ENCODE measurements at regions not wholly inside any gene's neighbourhood (a gene's known extent, or its start where the extent isn't known, plus 50 kb on each side); places are given as distances from the start of the nearest gene placed in this dataset.
"Not testable (repeated sequence)": the region's sequence is repeated elsewhere in the genome, so short reads cannot be mapped to it uniquely, and the experiment has no call there.

DNA sequence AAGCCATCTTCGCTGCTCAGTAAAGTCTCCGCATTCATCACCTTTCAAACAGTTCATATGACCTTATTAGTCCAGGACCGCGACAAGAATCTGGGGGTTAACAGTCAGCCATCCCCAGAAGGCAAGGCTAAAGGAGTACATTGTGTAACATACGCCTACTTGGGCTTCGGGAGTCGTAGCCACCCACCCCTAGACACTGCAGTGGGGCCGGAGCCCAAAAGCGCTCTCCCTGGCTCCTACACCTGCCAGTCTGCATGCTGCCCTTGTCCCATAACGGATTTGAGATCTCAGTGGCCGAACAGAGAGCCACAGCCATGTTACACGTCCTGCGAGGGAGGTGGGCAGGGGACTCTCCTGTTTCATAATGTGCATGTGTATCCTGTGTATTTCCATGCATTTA is 1405.5 kb downstream of the GRIK2 start:
- DNase-seq: no peak

DNA sequence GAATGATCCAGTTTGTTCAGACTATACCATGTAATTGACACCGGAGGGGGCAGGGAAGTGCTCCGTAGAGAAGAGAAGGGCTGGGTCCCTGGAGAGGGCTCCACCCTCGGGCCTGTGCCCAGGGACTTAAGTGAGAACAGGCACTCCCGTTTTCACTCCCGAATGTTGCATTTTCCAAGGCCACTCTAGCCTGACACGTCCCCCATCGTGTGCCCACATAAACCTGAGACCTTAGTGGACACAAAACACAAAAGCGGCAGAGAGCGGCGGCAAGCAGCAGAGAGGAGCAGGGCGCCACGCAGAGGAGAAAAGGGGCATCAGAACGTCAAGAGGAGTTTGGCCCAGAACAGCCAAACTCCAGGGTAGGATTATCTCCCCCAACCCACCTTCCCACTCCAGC is 1405.1 kb downstream of the GRIK2 start:
- DNase-seq: no peak

DNA sequence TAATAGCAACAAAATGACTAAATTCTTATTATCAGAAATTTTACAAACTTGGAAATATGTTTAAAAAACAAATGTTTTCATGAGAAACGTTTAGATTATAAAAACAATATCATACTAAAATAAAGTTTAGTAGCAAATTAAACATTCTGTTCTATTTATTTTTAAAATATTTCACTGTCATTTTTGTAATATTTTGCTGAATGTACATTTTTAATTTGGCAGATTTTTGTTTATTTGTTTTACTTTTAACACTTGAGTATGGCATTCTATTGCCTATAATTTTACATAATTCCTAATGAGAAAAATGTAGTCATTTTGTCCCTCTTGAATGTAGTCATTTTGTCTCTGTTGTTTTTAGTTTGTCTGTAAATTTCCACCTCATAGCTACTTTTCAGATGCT is 1400.2 kb downstream of the GRIK2 start:
- no peak for DNase-seq

DNA sequence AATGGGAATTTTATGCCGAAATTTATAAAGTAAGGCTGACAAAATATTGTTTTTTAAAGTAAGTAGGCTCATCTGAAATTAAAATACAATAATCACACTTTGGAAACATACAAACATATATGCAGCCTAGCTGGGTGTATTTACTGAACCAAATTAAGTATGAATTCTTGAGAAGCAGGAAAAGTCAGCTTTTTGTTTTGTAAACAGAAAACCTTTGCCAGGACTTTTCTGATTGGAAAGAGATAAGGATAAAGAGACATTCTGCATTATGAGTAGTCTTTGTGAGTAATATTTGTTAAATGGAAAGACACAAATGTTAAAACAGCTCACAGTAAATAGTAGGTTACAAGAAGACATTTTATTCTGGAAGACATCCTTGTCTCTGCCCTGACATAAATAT is 1380.8 kb downstream of the GRIK2 start:
- no peak for DNase-seq

DNA sequence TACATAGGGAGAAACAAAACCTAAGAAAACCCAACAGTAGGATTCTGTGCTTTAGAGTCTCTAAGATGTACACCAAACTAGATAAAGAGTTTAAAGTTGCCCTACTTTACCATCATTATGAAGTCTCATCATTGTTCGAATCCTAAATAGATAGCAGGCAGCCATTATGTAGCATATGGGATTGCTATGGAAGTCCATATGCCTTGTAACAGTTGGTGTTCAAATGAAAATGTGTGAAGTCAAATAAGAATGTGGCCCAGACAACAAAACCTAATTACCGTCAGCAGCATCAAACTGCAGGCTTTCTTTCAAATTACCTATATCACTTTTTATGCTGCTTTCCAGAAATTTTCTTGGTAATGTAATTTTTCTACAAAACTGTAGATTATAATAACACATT is 1380.1 kb downstream of the GRIK2 start:
- no peak for DNase-seq

DNA sequence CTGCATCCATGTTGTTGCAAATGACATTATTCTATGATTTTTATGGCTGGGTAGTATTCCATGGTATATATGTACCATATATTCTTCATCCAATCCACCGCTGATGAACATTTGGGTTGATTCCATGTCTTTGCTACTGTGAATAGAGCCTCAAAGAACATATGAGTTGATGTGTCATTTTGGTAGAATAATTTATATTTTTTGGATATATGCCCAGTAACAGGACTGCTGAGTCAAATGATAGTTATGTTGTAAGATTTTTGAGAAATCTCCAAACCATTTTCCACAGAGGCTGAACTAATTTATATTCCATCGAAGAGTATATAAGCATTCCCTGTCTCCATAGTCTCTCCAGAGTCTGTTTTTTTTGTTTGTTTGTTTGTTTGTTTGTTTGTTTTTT is 1373.5 kb downstream of the GRIK2 start:
- DNase-seq: no peak

DNA sequence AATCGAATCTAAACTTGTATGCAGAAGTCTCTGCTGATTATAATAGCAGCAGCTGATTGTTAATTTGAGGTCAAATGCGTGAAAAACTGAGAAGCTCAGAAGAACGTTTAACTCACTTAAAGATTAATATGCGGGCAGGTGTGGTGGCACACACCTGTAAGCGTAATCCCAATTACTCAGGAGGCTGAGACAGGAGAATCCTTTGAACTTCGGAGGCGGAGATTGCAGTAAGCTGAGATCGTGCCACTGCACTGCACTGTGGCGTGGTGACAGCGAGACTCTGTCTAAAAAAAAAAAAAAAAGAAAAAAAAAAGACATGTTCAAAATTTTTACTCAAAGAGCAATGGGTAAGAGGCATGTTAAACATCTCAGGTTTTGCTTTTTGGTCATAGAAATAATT is 1370.8 kb downstream of the GRIK2 start:
- no peak for DNase-seq

DNA sequence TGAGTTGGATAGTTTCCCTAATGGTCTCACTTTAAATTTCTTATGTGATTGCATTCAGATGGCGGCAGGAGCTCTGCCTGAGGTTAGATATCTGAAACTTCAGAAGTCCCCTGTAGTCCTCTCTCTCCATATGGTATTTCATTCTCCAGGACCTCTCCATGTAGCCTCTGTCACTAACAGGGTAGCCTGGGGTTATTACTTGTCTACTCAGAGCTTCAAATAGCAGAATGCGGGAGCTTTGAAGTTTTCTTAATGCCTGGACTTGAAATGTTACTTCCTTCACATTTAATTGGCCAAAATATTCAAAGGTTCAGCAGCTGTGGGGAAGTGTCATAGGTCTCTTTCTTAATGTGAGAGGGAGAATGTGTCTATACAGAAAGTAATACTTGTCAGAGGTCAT is 1370.4 kb downstream of the GRIK2 start:
- DNase-seq: no peak

DNA sequence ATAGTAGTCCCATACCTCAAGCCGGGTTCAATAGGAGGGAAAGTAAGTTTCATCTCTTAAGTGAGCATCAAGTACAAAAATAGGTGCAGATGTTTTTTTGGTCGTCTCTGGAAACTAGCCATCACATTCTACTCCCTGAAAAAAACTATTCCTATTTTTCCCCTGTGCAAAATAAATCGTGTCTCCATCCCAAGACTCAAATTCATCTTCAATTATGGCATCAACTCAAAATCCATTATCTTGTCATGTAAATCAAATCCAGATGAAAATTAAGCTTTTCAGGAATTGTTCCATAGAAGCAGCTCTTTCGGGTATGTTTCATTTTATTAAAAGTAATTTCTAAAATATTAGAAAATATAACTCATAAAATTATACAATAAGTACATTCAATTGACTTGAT is 1368.4 kb downstream of the GRIK2 start:
- no peak for DNase-seq

DNA sequence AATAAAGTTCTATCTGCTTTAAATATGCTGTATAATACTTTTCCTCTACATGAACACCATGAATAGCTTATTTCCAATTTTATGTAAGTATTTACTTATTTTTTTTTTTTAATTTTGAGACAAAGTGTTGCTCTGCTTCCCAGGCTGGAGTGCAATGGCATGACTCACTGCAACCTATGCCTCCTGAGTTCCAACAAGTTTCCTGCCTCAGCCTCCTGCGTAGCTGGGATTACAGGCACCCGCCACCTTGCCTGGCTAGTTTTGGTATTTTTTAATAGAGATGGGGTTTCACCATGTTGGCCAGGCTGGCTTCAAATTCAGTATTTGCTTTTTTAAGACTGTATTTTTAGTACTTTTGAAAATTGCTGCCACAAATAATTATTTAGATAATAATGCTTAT is 1365.9 kb downstream of the GRIK2 start:
- DNase-seq: no peak

DNA sequence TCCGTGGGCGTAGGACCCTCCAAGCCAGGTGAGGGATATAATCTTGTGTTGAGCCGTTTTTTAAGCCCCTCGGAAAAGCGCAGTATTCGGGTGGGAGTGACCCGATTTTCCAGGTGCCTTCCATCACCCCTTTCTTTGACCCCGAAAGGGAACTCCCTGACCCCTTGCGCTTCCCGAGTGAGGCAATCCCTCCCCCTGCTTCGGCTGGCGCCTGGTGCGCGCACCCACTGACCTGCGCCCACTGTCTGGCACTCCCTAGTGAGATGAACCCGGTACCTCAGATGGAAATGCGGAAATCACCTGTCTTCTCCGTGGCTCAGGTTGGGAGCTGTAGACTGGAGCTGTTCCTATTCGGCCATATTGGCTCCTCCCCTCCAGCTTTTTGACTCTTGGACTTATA is 1365.0 kb downstream of the GRIK2 start:
- peak in 1 of 58 donors; percentile 0 for DNase-seq

DNA sequence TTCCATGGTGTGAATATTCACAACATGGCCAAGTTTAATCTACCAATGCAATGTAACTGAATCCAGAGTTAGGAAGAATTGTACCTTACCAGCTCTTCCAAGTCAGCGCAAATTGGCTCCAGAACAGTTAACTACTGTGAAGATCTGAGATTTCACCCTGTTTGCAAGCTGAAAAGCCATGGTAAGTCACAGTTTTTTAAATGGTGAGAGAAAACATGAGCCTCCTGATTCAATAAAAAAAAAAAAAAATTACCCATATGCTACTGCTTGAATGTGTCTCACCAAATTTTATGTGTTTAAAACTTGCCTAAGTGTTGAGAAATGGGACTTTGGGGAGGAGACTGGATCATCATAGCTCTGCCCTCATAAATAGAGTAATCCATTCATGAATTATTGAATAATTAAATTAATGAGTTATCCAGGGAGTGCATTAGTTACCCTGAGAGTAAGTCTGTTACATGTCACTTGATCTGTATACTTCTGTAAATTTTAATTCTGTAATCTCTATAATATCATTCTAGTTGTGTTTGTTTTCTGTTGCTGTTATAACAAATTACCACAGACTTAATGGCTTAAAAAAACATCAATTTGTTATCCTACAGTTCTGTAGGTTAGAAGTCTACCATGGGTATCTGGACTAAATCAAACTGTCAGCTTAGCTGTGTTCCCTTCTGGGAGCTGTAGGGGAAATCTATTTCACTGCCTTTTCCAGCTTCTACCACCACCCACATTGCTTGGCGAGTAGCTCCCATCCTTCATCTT is 1355.9 kb downstream of the GRIK2 start:
- no peak for DNase-seq

DNA sequence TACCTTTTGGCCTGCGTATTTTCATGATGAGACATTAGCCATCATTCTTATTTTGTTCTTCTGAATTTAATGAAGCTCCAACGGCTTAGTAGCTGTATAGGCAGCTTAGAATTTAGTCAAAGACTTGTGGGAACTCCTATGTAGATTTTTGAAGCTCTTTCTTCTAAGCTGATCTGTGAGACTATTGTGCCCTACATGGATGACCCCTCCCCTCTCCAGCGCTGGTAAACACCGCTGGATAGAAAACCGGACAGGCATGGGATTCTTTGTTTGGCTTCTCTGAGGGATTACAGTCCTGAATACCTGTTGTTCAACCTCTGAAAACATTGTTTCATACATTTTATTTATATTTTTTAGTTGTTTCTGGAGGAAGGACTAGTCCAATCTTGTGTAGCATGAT is 1353.4 kb downstream of the GRIK2 start:
- no peak for DNase-seq

DNA sequence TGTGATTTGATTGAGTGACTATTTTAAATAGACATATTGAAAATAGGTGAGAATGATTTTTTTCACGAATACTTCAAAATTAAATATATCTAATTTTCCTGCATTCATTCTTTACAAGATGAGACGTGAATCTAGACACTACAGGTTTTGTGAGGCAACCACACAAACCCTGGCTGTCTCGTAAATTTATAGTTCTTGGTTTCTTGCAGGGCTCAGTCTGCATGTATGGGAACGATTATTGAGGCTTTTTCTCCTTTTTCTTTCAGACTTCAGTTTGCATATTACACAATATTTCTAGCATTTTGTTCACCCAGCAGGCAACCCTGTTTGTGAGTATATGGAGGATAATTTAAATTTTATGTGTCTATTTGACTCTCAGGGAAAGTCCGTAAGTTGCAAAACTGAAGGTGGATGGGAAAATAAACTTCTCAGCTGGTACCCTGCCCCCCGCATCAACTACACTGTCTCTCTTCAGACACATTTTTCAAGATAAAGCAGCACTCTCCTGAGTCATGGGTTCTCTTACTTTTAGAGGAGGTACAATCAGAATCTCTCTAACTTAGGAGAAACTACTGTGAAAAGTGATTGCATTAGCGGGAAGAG is 1349.3 kb downstream of the GRIK2 start:
- no peak for DNase-seq

DNA sequence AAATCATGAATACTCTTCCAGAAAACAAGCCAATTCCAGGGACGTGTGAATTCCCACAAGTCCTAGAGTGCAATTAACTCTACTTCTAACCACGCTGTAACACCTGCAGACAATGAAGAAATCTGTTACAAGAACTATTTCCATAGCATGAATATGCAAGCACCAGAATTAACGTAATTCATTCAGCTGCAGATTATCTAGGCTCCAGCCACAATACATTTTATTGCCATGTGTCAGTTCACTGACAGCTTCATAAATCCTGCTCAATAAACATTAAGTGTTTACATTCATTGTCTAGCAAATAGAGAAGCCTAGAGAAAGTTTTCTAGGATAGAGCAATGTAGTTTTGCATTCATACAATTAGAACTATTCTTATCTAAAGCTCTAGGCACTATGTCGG is 1348.5 kb downstream of the GRIK2 start:
- DNase-seq: no peak

DNA sequence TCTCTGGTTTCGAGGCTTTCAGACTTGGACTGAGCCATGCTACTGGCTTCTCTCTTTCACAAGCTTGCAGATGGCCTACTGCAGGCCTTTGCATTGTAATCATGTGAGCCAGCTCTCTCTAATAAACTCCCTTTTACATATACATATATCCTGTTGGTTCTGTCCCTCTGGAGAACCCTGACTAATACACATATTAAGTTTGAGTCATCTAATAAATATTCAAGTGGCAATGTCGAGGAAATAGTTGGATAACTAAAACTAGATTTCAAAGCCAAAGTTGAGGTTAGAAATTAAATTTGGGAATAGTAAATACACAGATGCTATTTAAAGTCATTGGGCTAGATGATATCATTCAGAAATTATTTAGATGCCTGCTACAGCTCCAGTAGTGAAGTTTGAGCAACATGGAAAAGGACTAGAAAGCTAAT is 1343.4 kb downstream of the GRIK2 start:
- DNase-seq: no peak

DNA sequence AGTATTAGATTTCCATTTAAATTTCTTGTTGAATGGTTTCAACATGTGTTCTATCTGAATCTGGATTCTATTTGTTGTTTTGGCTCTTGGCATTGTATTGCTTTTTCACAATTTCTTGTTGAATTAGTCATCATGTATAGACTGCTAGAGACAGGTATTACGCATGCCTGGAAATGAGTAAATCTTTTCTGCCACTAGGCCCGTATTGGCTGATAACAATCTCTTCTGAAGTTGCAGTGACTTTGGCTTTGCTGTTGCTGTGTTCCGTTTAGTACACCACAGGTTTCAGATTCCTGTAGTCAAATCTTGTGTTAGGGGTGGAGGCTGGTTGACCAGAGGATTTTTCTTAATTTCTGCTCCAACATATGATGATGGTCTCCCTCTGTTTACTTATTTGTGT is 1339.4 kb downstream of the GRIK2 start:
- no peak for DNase-seq

DNA sequence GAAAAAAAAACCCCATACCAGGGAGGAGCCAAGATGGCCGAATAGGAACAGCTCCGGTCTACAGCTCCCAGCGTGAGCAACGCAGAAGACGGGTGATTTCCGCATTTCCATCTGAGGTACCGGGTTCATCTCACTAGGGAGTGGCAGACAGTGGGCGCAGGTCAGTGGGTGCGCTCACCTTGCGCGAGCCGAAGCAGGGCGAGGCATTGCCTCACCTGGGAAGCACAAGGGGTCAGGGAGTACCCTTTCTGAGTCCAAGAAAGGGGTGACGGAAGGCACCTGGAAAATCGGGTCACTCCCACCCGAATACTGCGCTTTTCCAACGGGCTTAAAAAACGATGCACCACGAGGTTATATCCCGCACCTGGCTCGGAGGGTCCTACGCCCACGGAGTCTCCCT is 1328.6 kb downstream of the GRIK2 start:
- not testable (repeated sequence) for DNase-seq

DNA sequence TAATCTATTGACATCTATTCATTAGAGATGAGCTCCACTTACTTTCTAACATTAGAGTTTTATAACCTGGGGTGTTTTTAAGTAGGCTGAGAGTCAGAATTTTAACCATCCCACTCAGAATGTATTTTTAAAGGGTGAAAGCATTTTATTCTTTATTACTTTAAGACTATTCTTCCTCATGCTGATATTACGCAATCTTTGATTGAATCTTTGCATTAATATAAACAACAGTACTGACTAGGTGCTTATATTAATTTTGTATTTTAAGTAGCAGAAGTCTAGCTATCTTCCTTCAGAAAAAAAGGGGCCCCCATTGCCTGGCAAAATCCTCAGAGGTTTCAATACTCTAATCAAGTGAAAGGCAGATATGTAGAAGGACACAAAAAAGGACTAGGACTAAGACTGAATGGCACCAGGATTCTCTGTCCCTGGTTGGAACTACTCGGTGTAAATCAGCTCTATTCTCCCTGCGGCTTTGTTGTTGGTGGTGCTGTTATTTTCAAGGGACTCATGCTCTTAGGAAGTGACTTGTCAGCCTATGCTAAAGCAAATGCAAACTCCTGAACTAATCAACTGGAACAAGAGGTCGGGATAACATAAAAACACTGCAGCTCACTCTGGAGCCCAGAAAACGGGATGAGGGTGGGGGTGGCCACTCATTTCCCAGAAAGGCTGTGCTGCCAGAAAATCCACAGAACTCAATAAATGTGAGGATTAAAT is 1324.4 kb downstream of the GRIK2 start:
- DNase-seq: no peak

DNA sequence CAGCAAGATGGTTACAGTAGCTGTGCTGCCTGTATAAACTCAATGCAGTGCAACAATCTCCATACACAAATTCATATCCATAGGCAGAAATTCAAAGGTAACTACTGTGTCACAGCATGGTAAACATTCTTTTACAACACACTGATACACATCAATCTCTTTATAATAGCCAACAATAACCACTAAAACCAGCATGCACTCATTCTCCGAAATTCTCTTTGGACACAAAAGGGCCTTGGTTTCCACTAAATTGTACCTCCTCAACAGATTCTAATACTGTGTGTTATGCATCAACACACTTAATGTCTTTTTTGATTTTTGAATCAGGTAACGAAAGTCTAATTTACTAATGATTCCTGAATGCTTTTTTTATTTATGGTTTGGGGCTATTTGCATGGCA is 1323.7 kb downstream of the GRIK2 start:
- DNase-seq: no peak

DNA sequence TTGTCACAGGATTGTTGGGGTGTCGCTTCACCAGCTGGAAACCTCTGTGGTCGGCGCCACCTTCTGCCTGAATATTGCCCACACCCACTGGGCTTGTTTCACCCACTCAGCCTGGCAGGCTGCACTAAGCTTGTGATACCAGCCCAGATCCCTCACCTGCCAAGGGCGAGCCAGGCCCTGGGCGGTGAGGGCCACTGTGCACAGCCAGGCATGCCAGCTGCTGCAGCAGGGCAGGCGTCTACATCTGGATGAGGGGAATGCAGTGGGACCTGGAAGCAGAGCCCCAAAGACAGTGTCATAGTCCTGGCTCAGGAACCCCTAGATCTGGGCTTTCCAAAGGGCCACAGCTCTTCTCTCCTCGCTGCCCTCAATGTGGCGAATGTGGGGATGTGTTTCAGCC is 1307.5 kb downstream of the GRIK2 start:
- DNase-seq: no peak

DNA sequence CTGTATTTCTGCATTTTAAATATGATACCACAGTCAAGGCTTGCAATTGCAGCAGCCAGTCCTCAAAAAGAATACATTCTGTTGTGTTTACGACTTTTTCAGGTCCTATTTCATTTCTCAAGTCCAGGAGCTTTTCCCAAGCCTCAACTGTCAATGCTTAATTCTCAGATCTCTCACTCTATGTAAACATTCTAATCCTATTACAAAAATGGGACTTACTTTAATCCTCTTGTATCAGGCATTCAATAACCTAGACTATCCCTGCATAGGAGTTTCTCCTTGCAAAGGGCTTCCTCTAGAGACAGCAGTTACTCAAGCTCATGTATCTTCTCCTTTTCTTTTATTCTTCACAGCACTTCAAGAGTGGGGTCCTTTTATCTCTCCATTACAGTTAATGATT is 1293.0 kb downstream of the GRIK2 start:
- no peak for DNase-seq

DNA sequence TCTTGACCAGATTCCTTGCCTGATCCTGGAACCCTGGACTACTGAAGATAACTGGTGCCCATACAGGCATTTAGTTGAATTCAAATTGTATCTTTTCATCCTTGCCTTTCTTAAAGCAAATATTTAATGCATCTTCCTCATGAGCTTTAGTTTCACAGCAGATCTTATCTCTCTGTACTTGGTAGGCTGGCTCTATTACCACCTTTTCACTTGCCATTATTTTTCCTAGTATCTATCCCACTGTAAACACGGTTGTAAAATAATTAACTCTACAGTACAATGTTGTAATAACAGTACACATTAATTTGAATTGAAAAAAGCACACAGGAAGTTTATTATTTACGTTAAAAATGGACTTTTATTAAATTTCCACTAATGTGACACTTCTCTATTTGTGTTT is 1286.9 kb downstream of the GRIK2 start:
- DNase-seq: no peak

All from anterior cingulate cortex (tissue), 58 donors.